WTC11 (cell line): ENCODE measurements at regions not wholly inside any gene's neighbourhood (a gene's known extent, or its start where the extent isn't known, plus 50 kb on each side); places are given as distances from the start of the nearest gene placed in this dataset.

Source experiments
- TCF7 ChIP-seq: sonication (generic); formaldehyde crosslinking; IDR thresholded peaks from 2 replicates; pipeline ENCODE4 v1.8.0; 2022; ENCODE audit warnings: mild to moderate bottlenecking, low read depth, missing genetic modification reagents, moderate library complexity
- TF ChIP-seq, protein P1 (sequence below): fragments of 200-600 bp; IDR thresholded peaks from 2 replicates; pipeline ENCODE4 v1.8.0; 2022; ENCODE audit warnings: antibody characterized with exemption

DNA sequence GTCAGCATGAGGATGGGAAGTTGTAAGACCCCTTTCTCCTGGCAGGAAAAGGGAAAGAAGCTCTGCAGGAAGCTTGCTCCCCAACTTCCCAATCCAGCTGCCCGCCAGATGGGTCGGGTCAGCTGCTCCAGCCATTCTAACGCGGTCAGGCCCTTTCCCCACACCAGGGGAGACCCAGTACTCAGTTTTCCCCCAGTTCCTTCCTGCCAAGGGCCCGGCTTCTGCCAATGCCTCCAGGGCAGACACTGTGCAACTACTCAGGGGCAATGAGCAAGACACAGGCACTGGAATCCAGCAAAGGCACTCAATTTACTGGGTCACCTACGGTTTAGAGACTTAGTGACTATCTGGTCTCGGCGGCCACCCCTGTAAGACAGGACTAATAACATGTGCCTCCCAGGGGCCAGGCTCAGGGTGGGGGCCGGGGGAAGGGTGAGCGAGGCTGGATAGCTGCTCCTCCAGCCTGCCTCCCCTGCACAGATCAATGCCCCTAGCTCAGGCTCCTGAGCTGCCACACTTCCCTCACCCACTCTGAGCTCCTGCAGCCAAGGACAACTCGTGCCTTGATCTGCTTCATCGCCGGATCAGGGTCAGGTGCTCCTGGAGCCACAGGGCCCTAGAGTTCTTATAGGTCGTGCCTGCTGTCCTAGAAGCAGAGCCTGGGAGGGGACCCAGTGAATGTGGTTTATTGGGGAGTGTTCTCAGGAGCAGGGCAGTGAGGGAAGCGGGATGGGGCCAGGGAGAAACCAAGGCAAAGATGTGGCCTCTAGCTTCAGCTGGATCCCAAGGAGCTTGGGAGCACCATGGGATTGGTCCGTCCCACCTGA is 171.1 kb downstream of the ZFP36L2 start:
- no peak for TF ChIP-seq TCF7 (CRISPR knock-in tag)
- TF ChIP-seq, protein P1, sequence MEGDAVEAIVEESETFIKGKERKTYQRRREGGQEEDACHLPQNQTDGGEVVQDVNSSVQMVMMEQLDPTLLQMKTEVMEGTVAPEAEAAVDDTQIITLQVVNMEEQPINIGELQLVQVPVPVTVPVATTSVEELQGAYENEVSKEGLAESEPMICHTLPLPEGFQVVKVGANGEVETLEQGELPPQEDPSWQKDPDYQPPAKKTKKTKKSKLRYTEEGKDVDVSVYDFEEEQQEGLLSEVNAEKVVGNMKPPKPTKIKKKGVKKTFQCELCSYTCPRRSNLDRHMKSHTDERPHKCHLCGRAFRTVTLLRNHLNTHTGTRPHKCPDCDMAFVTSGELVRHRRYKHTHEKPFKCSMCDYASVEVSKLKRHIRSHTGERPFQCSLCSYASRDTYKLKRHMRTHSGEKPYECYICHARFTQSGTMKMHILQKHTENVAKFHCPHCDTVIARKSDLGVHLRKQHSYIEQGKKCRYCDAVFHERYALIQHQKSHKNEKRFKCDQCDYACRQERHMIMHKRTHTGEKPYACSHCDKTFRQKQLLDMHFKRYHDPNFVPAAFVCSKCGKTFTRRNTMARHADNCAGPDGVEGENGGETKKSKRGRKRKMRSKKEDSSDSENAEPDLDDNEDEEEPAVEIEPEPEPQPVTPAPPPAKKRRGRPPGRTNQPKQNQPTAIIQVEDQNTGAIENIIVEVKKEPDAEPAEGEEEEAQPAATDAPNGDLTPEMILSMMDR: no peak
